HEK293 (cell line): ENCODE measurements at regions not wholly inside any gene's neighbourhood (a gene's known extent, or its start where the extent isn't known, plus 50 kb on each side); places are given as distances from the start of the nearest gene placed in this dataset.

ENCODE experiments used
- CTCF ChIA-PET: fragments of 350-600 bp; formaldehyde crosslinking; extraction: SDS; loops from one replicate; lab custom pipeline; 2021; ENCODE audit warnings: antibody characterized with exemption; lab: Yijun Ruan, JAX
- POLR2A ChIA-PET: fragments of 300-600 bp; formaldehyde crosslinking; extraction: SDS; loops from one replicate; lab custom pipeline; 2020; ENCODE audit warnings: antibody characterized with exemption, inconsistent platforms; lab: Yijun Ruan, JAX
- H3K27ac ChIP-seq: fragments of 200-500 bp; sonication (Bioruptor generic); 2 replicates; pipeline ENCODE4 v1.5.1; 2014; ENCODE audit warnings: low read depth, low read length, control low read depth, inconsistent platforms; ENCODE audit errors: extremely low read depth
- H3K36me3 ChIP-seq, 2 experiments: fragments of 200-500 bp in 1 of 2; sonication (Bioruptor generic) in 1 of 2; 1 replicate in 1 of 2; 2 replicates in 1 of 2; pipeline ENCODE4 v1.5.1; 2014 to 2017; ENCODE audit warnings: inconsistent platforms in 2 of 2, low read length in 2 of 2; ENCODE audit not compliant: control insufficient read depth in 2 of 2, insufficient read depth in 1 of 2
- H3K4me1 ChIP-seq: fragments of 200-500 bp; sonication (Bioruptor generic); 2 replicates; pipeline ENCODE4 v1.5.1; 2014; ENCODE audit warnings: mild to moderate bottlenecking, low read length, inconsistent platforms; ENCODE audit not compliant: control insufficient read depth, insufficient read depth
- H3K4me3 ChIP-seq: 2 replicates; pipeline ENCODE4 v1.5.1; 2011; ENCODE audit warnings: low read depth, mild to moderate bottlenecking, control low read depth, low read length, moderate library complexity
- H3K9me3 ChIP-seq: fragments of 200-500 bp; sonication (Bioruptor generic); 2 replicates; pipeline ENCODE4 v1.5.1; 2014; ENCODE audit warnings: low read depth, low read length, inconsistent platforms; ENCODE audit not compliant: control insufficient read depth, insufficient read depth
- KLF10 ChIP-seq: fragments of 450-650 bp; IDR thresholded peaks from 2 replicates; pipeline ENCODE4 v1.5.1; 2018; ENCODE audit warnings: missing biosample characterization, mild to moderate bottlenecking, missing genetic modification characterization
- PRDM4 ChIP-seq: fragments of 450-650 bp; formaldehyde crosslinking; IDR thresholded peaks from 2 replicates; pipeline ENCODE4 v1.5.1; 2017; ENCODE audit warnings: missing biosample characterization, missing genetic modification characterization
- ZBTB21 ChIP-seq: fragments of 450-650 bp; formaldehyde crosslinking; IDR thresholded peaks from 2 replicates; pipeline ENCODE4 v1.5.1; 2017; ENCODE audit warnings: missing biosample characterization, missing genetic modification characterization
- ZFHX2 ChIP-seq: fragments of 450-650 bp; formaldehyde crosslinking; conservative IDR thresholded peaks from 2 replicates; pipeline ENCODE4 v1.5.1; 2016; ENCODE audit warnings: missing biosample characterization, missing genetic modification characterization
- ZNF138 ChIP-seq: fragments of 450-650 bp; formaldehyde crosslinking; IDR thresholded peaks from 2 replicates; pipeline ENCODE4 v1.5.1; 2016; ENCODE audit warnings: missing biosample characterization, missing genetic modification characterization, borderline replicate concordance
- ZNF148 ChIP-seq: fragments of 450-650 bp; formaldehyde crosslinking; IDR thresholded peaks from 2 replicates; pipeline ENCODE4 v1.5.0; 2017; ENCODE audit warnings: missing biosample characterization, missing genetic modification characterization, borderline replicate concordance
- ZNF221 ChIP-seq: fragments of 450-650 bp; formaldehyde crosslinking; IDR thresholded peaks from 2 replicates; pipeline ENCODE4 v1.5.1; 2017; ENCODE audit warnings: missing biosample characterization, missing genetic modification characterization, borderline replicate concordance
- ZNF24 ChIP-seq: fragments of 450-650 bp; formaldehyde crosslinking; IDR thresholded peaks from 2 replicates; pipeline ENCODE4 v1.5.1; 2016; ENCODE audit warnings: missing biosample characterization, missing genetic modification characterization
- ZNF266 ChIP-seq: fragments of 450-650 bp; formaldehyde crosslinking; IDR thresholded peaks from 2 replicates; pipeline ENCODE4 v1.5.1; 2016; ENCODE audit warnings: missing biosample characterization, missing genetic modification characterization, low read depth
- ZNF488 ChIP-seq: fragments of 450-650 bp; formaldehyde crosslinking; IDR thresholded peaks from 2 replicates; pipeline ENCODE4 v1.5.1; 2016; ENCODE audit warnings: missing biosample characterization, missing genetic modification characterization
- ZNF530 ChIP-seq: fragments of 450-650 bp; formaldehyde crosslinking; IDR thresholded peaks from 2 replicates; pipeline ENCODE4 v1.5.1; 2016; ENCODE audit warnings: low read depth, missing biosample characterization, missing genetic modification characterization
- ZNF561 ChIP-seq: fragments of 450-650 bp; IDR thresholded peaks from 2 replicates; pipeline ENCODE4 v1.5.1; 2018; ENCODE audit warnings: missing biosample characterization, missing genetic modification characterization, borderline replicate concordance
- ZNF623 ChIP-seq: fragments of 450-650 bp; formaldehyde crosslinking; IDR thresholded peaks from 2 replicates; pipeline ENCODE4 v1.5.1; 2016; ENCODE audit warnings: missing biosample characterization, missing genetic modification characterization
- ZNF677 ChIP-seq: fragments of 450-650 bp; IDR thresholded peaks from 2 replicates; pipeline ENCODE4 v1.5.0; 2018; ENCODE audit warnings: missing biosample characterization, mild to moderate bottlenecking, missing genetic modification characterization, moderate library complexity
- ZNF76 ChIP-seq: fragments of 450-650 bp; formaldehyde crosslinking; IDR thresholded peaks from 2 replicates; pipeline ENCODE4; 2016; ENCODE audit warnings: low read depth, missing biosample characterization, missing genetic modification characterization, borderline replicate concordance
- ZSCAN16 ChIP-seq: fragments of 450-650 bp; formaldehyde crosslinking; IDR thresholded peaks from 2 replicates; pipeline ENCODE4 v1.5.1; 2016; ENCODE audit warnings: missing biosample characterization, missing genetic modification characterization
- ZSCAN30 ChIP-seq: fragments of 450-650 bp; IDR thresholded peaks from 2 replicates; pipeline ENCODE4 v1.5.1; 2018; ENCODE audit warnings: missing biosample characterization, mild to moderate bottlenecking, missing genetic modification characterization, moderate library complexity
- ZXDB ChIP-seq: fragments of 450-650 bp; formaldehyde crosslinking; IDR thresholded peaks from 2 replicates; pipeline ENCODE4 v1.5.1; 2016; ENCODE audit warnings: missing biosample characterization, missing genetic modification characterization
- TF ChIP-seq, protein P1 (sequence below): fragments of 450-650 bp; formaldehyde crosslinking; IDR thresholded peaks from 2 replicates; pipeline ENCODE4 v1.5.1; 2016; ENCODE audit warnings: missing biosample characterization, missing genetic modification characterization
- TF ChIP-seq, protein P2 (sequence below): fragments of 450-650 bp; formaldehyde crosslinking; IDR thresholded peaks from 2 replicates; pipeline ENCODE4 v1.5.1; 2016; ENCODE audit warnings: missing biosample characterization, missing genetic modification characterization

DNA sequence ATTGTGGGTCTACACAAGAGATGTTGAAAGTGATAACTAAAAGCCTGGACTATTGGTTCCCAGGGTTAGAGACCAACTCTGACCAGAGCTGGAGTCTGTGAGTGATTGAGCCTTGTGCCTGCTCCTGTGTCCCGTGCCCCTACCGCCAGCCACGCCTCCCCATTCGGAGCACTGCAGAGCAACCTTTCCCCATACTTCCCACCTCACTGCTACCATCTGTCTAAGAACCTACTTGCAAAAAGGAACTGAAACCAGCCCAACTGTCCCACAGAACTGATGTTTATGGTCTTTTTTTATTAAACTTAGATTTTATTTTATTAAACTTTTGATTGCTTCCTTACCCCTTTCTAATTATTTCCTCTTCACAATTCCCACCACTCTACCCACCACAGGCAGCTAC lies 300.3 kb upstream of the MGAT5 start:
- TF ChIP-seq ZNF221 (tag by site-specific recombination) (no peak), ZSCAN30 (tag by site-specific recombination) (no peak), ZNF488 (tag by site-specific recombination) (no peak), ZNF623 (tag by site-specific recombination) (no peak), ZNF677 (tag by site-specific recombination) (no peak), ZNF76 (no peak), ZFHX2 (no peak), ZNF148 (no peak), ZNF138 (tag by site-specific recombination) (no peak), ZXDB (tag by site-specific recombination) (no peak), ZNF530 (no peak), PRDM4 (tag by site-specific recombination) (no peak)
- TF ChIP-seq, protein P1, sequence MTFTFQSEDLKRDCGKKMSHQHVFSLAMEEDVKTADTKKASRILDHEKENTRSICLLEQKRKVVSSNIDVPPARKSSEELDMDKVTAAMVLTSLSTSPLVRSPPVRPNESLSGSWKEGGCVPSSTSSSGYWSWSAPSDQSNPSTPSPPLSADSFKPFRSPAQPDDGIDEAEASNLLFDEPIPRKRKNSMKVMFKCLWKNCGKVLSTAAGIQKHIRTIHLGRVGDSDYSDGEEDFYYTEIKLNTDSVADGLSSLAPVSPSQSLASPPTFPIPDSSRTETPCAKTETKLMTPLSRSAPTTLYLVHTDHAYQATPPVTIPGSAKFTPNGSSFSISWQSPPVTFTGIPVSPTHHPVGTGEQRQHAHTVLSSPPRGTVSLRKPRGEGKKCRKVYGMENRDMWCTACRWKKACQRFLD (tag by site-specific recombination) = no peak
- TF ChIP-seq, protein P2, sequence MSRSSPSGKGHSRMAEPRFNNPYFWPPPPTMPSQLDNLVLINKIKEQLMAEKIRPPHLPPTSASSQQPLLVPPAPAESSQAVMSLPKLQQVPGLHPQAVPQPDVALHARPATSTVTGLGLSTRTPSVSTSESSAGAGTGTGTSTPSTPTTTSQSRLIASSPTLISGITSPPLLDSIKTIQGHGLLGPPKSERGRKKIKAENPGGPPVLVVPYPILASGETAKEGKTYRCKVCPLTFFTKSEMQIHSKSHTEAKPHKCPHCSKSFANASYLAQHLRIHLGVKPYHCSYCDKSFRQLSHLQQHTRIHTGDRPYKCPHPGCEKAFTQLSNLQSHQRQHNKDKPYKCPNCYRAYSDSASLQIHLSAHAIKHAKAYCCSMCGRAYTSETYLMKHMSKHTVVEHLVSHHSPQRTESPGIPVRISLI = no peak
- TF ChIP-seq, all 188 proteins: peak for 0
- Histone ChIP-seq H3K27ac (no peak overlapping the region), H3K4me1 (no peaks in the 10 kb centered on the region), H3K9me3 (no peaks in the 10 kb centered on the region), H3K36me3 (no peaks in the 10 kb centered on the region), H3K4me3 (no peak overlapping the region)
- ChIA-PET CTCF (interaction anchor here (1.2 kb wide), 1 partner anchor 69 kb away, joined by 3 read pairs; no protein-coding TSS in a partner anchor), POLR2A (no interaction called here)

DNA sequence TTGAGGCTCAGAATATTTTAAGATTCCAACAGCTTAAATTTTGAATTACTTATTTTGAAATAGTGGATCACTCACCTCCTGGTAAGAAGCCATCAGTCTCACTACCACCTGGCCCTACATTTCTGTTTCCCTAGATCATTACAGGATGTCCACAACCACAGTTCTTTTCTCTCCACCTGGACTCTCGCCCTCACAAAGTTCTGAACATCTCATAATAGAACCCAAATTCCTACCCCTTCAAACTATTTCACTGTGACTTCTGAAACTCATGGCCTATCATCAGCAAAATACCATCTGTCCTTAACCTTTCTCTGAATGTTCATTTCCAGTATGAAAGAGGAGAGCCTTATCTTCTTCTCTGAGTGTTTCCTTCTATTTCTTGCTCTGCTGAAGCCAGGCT lies 299.2 kb upstream of the MGAT5 start:
- CTCF ChIA-PET = no interaction called here
- Histone ChIP-seq H3K27ac (no peak overlapping the region), H3K4me3 (no peak overlapping the region), H3K9me3 (no peaks in the 10 kb centered on the region), H3K36me3 (no peaks in the 10 kb centered on the region), H3K4me1 (no peaks in the 10 kb centered on the region)
- POLR2A ChIA-PET = no interaction called here
- TF ChIP-seq KLF10 (tag by site-specific recombination) = no peak
- TF ChIP-seq ZSCAN16 = no peak
- TF ChIP-seq ZNF561 = no peak
- TF ChIP-seq, protein P2 = no peak
- TF ChIP-seq ZNF24 (tag by site-specific recombination) = no peak
- no peak for TF ChIP-seq ZNF266 (tag by site-specific recombination)
- TF ChIP-seq ZBTB21 (tag by site-specific recombination) = no peak
